ENCODE measurements at regions not wholly inside any gene's neighbourhood (a gene's known extent, or its start where the extent isn't known, plus 50 kb on each side); places are given as distances from the start of the nearest gene placed in this dataset.

- DNase-seq = no peak
- H3K4me1 Mint-ChIP-seq (ENCODE audit: low read depth, unreplicated experiment) = no peaks in the 10 kb centered on the region
- BruUV-seq (replicated peaks) = no TSS peak
- Histone ChIP-seq H3K9me3 (no peaks in the 10 kb centered on the region), H3K4me3 (ENCODE audit: low read depth, low read length) (no peak overlapping the region), H3K4me1 (no peaks in the 10 kb centered on the region), H3K27me3 (replicated peaks; ENCODE audit: control insufficient read depth, insufficient read depth, low read length) (no peaks in the 10 kb centered on the region), H3K36me3 (ENCODE audit: control insufficient read depth, insufficient read depth, low read length) (no peaks in the 10 kb centered on the region)
- H3K36me3 Mint-ChIP-seq (ENCODE audit: insufficient read depth, unreplicated experiment) = no peaks in the 10 kb centered on the region
- no peak for TF ChIP-seq CTCF (IDR thresholded peaks at IDR 0.05; ENCODE audit: insufficient read depth in 1 of 2, low read depth in 1 of 2, low read length in 1 of 2, severe bottlenecking in 1 of 2, unreplicated experiment in 1 of 2)
- H3K4me3 Mint-ChIP-seq (ENCODE audit: unreplicated experiment) = no peak overlapping the region
- ChIA-PET CTCF (no interaction called here), POLR2A (no interaction called here)
- no peaks in the 10 kb centered on the region for H3K27me3 Mint-ChIP-seq (ENCODE audit: insufficient read depth, unreplicated experiment)
- intact Hi-C loops (cut with micrococcal nuclease; ENCODE audit: unreplicated experiment) = no loop called here
- no peak overlapping the region for H3K27ac Mint-ChIP-seq (ENCODE audit: unreplicated experiment)
- H3K9me3 Mint-ChIP-seq (ENCODE audit: unreplicated experiment) = peaks cover 13% of the 10 kb centered on the region
Observed at GRCh38 chr4:32318926-32319325, 1598.8 kb downstream of the PCDH7 start.

- intact Hi-C loops (cut with micrococcal nuclease; ENCODE audit: unreplicated experiment) = no loop called here
- Mint-ChIP-seq H3K9me3 (ENCODE audit: unreplicated experiment) (peaks cover 13% of the 10 kb centered on the region), H3K4me3 (ENCODE audit: unreplicated experiment) (no peak overlapping the region), H3K36me3 (ENCODE audit: insufficient read depth, unreplicated experiment) (no peaks in the 10 kb centered on the region), H3K4me1 (ENCODE audit: low read depth, unreplicated experiment) (no peaks in the 10 kb centered on the region), H3K27ac (ENCODE audit: unreplicated experiment) (no peak overlapping the region), H3K27me3 (ENCODE audit: insufficient read depth, unreplicated experiment) (no peaks in the 10 kb centered on the region)
- no peak for DNase-seq
- TF ChIP-seq CTCF (IDR thresholded peaks at IDR 0.05; ENCODE audit: insufficient read depth in 1 of 2, low read depth in 1 of 2, low read length in 1 of 2, severe bottlenecking in 1 of 2, unreplicated experiment in 1 of 2) = no peak
- POLR2A ChIA-PET = no interaction called here
- CTCF ChIA-PET = no interaction called here
- no peak overlapping the region for H3K4me3 ChIP-seq (ENCODE audit: low read depth, low read length)
- no peaks in the 10 kb centered on the region for H3K27me3 ChIP-seq (replicated peaks; ENCODE audit: control insufficient read depth, insufficient read depth, low read length)
- H3K36me3 ChIP-seq (ENCODE audit: control insufficient read depth, insufficient read depth, low read length) = no peaks in the 10 kb centered on the region
- no peaks in the 10 kb centered on the region for H3K9me3 ChIP-seq
- BruUV-seq (replicated peaks) = no TSS peak
- no peaks in the 10 kb centered on the region for H3K4me1 ChIP-seq
Observed at GRCh38 chr4:32321421-32321820, 1601.3 kb downstream of the PCDH7 start.

- no peak overlapping the region for H3K27ac Mint-ChIP-seq (ENCODE audit: unreplicated experiment)
- H3K4me1 Mint-ChIP-seq (ENCODE audit: low read depth, unreplicated experiment) = no peaks in the 10 kb centered on the region
- no TSS peak for BruUV-seq (replicated peaks)
- H3K9me3 Mint-ChIP-seq (ENCODE audit: unreplicated experiment) = no peaks in the 10 kb centered on the region
- ChIA-PET CTCF (no interaction called here), POLR2A (no interaction called here)
- H3K36me3 Mint-ChIP-seq (ENCODE audit: insufficient read depth, unreplicated experiment) = no peaks in the 10 kb centered on the region
- intact Hi-C loops (cut with micrococcal nuclease; ENCODE audit: unreplicated experiment) = no loop called here
- Histone ChIP-seq H3K27me3 (replicated peaks; ENCODE audit: control insufficient read depth, insufficient read depth, low read length) (no peaks in the 10 kb centered on the region), H3K4me3 (ENCODE audit: low read depth, low read length) (no peak overlapping the region), H3K4me1 (no peaks in the 10 kb centered on the region), H3K36me3 (ENCODE audit: control insufficient read depth, insufficient read depth, low read length) (no peaks in the 10 kb centered on the region), H3K9me3 (no peaks in the 10 kb centered on the region)
- DNase-seq = no peak
- no peak overlapping the region for H3K4me3 Mint-ChIP-seq (ENCODE audit: unreplicated experiment)
- TF ChIP-seq CTCF (IDR thresholded peaks at IDR 0.05; ENCODE audit: insufficient read depth in 1 of 2, low read depth in 1 of 2, low read length in 1 of 2, severe bottlenecking in 1 of 2, unreplicated experiment in 1 of 2) = no peak
- H3K27me3 Mint-ChIP-seq (ENCODE audit: insufficient read depth, unreplicated experiment) = no peaks in the 10 kb centered on the region
Observed at GRCh38 chr4:32334759-32335158, 1614.6 kb downstream of the PCDH7 start.

Data from Caco-2 (cell line).